ENCODE measurements at regions not wholly inside any gene's neighbourhood (a gene's known extent, or its start where the extent isn't known, plus 50 kb on each side); places are given as distances from the start of the nearest gene placed in this dataset.
"Not testable (repeated sequence)": the region's sequence is repeated elsewhere in the genome, so short reads cannot be mapped to it uniquely, and the experiment has no call there.

DNA sequence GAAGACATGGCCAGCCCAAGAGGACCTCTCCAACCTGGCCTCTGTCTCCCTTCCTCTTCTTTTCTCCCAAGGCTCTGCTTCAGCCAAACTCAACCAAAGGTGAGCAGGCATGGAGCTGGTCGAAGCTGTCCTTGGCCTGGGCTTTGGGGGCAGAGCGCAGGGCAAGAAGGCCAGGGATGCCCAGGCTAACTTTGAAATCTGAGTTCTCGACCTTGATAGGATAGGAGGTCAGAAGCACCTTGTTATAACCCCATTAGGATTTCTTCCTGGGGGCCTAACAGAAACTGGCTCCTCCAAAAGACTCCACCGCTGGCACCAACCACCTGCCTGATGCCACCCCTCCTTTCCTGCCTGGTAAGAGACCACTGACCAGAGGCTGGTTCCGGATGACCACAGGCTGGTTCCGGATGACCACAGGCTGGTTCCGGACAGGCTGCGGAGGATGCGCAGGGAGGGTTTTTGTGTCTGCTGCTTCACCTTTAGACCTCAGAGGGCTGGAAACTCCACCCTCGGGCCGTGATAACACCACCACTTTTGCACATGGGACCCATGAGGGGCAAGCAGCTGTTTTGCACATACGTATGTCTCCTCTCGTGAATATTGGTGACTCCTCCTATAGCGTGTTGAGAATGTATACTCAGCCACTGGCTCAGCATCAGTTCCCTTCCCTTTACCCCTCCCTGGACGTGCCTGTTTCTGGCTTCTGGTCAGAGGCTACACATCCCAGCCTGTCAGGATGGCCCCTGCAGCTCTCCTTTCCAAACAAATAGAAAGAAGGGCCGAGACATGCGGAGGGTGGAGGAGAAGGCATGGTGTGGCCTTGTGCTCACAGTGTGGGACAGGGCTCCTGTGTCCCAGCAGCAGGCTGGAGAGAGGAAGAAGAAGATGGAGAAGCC lies 140.1 kb downstream of the DNAJB6 start:
- Mint-ChIP-seq H3K4me1 (ENCODE audit: low read depth) (peaks cover 51% of the 10 kb centered on the region), H3K4me3 (no peak overlapping the region), H3K27ac (no peak overlapping the region), H3K36me3 (ENCODE audit: low read depth) (peaks cover 15% of the 10 kb centered on the region), H3K27me3 (no peaks in the 10 kb centered on the region), H3K9me3 (peaks cover 5% of the 10 kb centered on the region)
- ChIA-PET CTCF (no interaction called here), POLR2A (interaction anchor here (1.4 kb wide), 1 partner anchor 9 kb away, joined by 4 read pairs; no protein-coding TSS in a partner anchor)
- Histone ChIP-seq H3K4me1 (ENCODE audit: insufficient read depth, low read length) (peaks cover 61% of the 10 kb centered on the region), H3K36me3 (ENCODE audit: insufficient read depth, low read length) (no peaks in the 10 kb centered on the region), H3K4me3 (ENCODE audit: low read length) (no peak overlapping the region), H3K27ac (ENCODE audit: low read depth in 1 of 2, low read length in 2 of 2) (no peak overlapping the region), H3K9me3 (ENCODE audit: control insufficient read depth in 1 of 2, insufficient read depth in 1 of 2, low read length in 2 of 2) (peaks cover 20 to 21% of the 10 kb centered on the region in 2 experiments), H3K27me3 (ENCODE audit: control insufficient read depth in 1 of 2, insufficient read depth in 2 of 2, low read length in 2 of 2) (no peaks in the 10 kb centered on the region)
- DNase-seq (peak in 1 of 14 experiments; percentile 28), ATAC-seq (ENCODE audit: poor library complexity) (no peak)
- intact Hi-C loops (cut with DNase I, micrococcal nuclease): no loop called here
- TF ChIP-seq, protein P1, sequence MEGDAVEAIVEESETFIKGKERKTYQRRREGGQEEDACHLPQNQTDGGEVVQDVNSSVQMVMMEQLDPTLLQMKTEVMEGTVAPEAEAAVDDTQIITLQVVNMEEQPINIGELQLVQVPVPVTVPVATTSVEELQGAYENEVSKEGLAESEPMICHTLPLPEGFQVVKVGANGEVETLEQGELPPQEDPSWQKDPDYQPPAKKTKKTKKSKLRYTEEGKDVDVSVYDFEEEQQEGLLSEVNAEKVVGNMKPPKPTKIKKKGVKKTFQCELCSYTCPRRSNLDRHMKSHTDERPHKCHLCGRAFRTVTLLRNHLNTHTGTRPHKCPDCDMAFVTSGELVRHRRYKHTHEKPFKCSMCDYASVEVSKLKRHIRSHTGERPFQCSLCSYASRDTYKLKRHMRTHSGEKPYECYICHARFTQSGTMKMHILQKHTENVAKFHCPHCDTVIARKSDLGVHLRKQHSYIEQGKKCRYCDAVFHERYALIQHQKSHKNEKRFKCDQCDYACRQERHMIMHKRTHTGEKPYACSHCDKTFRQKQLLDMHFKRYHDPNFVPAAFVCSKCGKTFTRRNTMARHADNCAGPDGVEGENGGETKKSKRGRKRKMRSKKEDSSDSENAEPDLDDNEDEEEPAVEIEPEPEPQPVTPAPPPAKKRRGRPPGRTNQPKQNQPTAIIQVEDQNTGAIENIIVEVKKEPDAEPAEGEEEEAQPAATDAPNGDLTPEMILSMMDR (IDR thresholded peaks at IDR 0.05): no peak

DNA sequence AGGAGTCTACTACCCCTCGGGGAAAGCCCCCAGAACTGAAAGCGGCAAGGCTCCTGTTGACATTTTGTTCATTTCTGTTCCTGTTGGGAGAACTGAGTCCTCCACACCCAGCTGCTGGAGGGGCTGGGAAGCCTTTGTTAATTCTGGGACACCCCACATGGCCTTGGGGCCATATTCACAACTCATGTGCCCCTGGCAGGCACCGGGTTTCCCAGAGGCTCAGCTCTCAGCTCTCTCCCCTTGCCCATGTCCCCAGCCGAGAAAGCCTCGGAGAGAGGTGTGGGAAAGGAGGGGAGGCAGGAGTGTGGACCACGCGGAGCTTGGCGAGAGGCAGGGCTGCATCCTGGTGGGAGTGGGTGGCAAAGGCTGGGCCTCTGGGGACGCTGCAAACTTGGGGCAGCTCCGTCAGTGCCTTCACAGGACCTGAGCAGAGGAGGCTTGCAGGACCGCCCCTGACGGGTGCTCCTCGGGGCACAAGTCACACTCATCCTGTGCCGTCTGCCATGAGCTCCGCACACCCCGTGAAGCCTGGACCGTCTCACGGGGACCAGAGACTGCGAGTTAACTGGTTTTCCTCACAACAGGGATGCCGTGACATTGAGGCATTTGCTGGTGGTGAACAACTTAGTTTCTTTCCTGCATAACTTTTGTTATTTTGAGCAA lies 140.9 kb downstream of the DNAJB6 start:
- peak overlapping the region; percentile 47 for H3K27ac Mint-ChIP-seq
- H3K27me3 Mint-ChIP-seq: no peaks in the 10 kb centered on the region
- peaks cover 43% of the 10 kb centered on the region for H3K4me1 Mint-ChIP-seq (ENCODE audit: low read depth)
- H3K36me3 ChIP-seq (ENCODE audit: insufficient read depth, low read length): no peaks in the 10 kb centered on the region
- H3K4me3 ChIP-seq (ENCODE audit: low read length): peak overlapping the region; percentile 12
- H3K4me1 ChIP-seq (ENCODE audit: insufficient read depth, low read length): peaks cover 54% of the 10 kb centered on the region
- H3K9me3 Mint-ChIP-seq: peaks cover 5% of the 10 kb centered on the region
- TF ChIP-seq, protein P1 (IDR thresholded peaks at IDR 0.05): no peak
- H3K27me3 ChIP-seq (ENCODE audit: control insufficient read depth in 1 of 2, insufficient read depth in 2 of 2, low read length in 2 of 2): no peaks in the 10 kb centered on the region
- intact Hi-C loops (cut with DNase I, micrococcal nuclease): no loop called here
- peaks cover 11% of the 10 kb centered on the region for H3K36me3 Mint-ChIP-seq (ENCODE audit: low read depth)
- no peak overlapping the region for H3K27ac ChIP-seq (ENCODE audit: low read depth in 1 of 2, low read length in 2 of 2)
- H3K4me3 Mint-ChIP-seq: peak overlapping the region; percentile 62
- POLR2A ChIA-PET: interaction anchor here (0.9 to 1.4 kb wide), 3 partner anchors 8 to 15 kb away, joined by 3 to 4 read pairs (median 3); no protein-coding TSS in a partner anchor
- CTCF ChIA-PET: no interaction called here
- DNase-seq (peak in 6 of 14 experiments; percentile 10 to 48 (median 40)), ATAC-seq (ENCODE audit: poor library complexity) (no peak)
- peaks cover 14 to 16% of the 10 kb centered on the region in 2 experiments for H3K9me3 ChIP-seq (ENCODE audit: control insufficient read depth in 1 of 2, insufficient read depth in 1 of 2, low read length in 2 of 2)

DNA sequence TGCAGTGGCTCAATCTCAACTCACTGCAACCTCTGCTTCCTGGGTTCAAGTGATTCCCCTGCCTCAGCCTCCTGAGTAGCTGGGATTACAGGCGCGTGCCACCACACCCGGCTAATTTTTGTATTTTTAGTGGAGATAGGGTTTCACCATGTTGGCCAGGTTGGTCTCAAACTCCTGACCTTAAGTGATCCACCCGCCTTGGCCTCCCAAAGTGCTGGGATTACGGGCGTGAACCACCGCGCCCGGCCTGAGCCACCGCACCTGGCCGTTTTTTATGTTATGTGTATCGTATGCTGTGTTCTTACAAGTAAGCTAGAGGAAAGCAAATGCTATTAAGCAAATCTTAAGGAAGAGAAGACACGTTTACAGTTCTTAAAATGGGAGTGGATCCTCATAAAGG lies 141.8 kb downstream of the DNAJB6 start:
- DNase-seq; H3K36me3 Mint-ChIP-seq (ENCODE audit: low read depth); H3K9me3 ChIP-seq (ENCODE audit: control insufficient read depth in 1 of 2, insufficient read depth in 1 of 2, low read length in 2 of 2); H3K27ac ChIP-seq (ENCODE audit: low read depth in 1 of 2, low read length in 2 of 2); intact Hi-C loops (cut with DNase I, micrococcal nuclease); H3K36me3 ChIP-seq (ENCODE audit: insufficient read depth, low read length); H3K27me3 Mint-ChIP-seq; H3K4me3 ChIP-seq (ENCODE audit: low read length); CTCF ChIA-PET; H3K9me3 Mint-ChIP-seq; H3K4me3 Mint-ChIP-seq; ATAC-seq (ENCODE audit: poor library complexity); H3K27me3 ChIP-seq (ENCODE audit: control insufficient read depth in 1 of 2, insufficient read depth in 2 of 2, low read length in 2 of 2): not testable (repeated sequence)
- peaks cover 49% of the 10 kb centered on the region for H3K4me1 ChIP-seq (ENCODE audit: insufficient read depth, low read length)
- Mint-ChIP-seq H3K27ac (peak overlapping the region; percentile 47), H3K4me1 (ENCODE audit: low read depth) (peaks cover 37% of the 10 kb centered on the region)
- POLR2A ChIA-PET: interaction anchor here (0.9 to 1.3 kb wide), 2 partner anchors 11 to 16 kb away, joined by 3 read pairs; no protein-coding TSS in a partner anchor
